HG03442 (cell line): ENCODE measurements at regions not wholly inside any gene's neighbourhood (a gene's known extent, or its start where the extent isn't known, plus 50 kb on each side); places are given as distances from the start of the nearest gene placed in this dataset.
A peak's percentile ranks its signal among the peaks of the same experiment; 100 is the strongest.
"Not testable (repeated sequence)": the region's sequence is repeated elsewhere in the genome, so short reads cannot be mapped to it uniquely, and the experiment has no call there.

Experiments
- ATAC-seq: cut with Tn5 transposase; IDR thresholded peaks from one replicate; pipeline ENCODE4 v1.9.1; 2021; ENCODE audit warnings: mild to moderate bottlenecking, moderate library complexity; ENCODE audit not compliant: unreplicated experiment

DNA sequence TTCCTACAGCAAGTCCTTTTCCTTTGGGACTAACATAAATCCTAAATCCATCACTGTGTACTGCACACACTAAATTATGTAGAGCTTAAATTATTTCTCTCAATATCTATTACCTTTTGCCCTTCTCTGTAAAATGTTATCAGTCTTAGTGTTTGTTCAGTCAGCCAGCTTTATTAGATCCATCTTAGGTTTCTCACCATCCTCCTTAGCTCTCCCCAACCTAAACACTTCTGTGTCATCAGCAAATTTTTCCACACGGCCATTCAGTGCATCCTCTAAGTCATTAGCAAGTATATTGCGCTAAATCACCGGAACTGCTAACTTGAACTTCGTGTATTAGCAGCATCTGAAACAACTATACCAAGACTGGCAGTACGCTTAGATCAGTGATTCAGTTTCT is 142.1 kb upstream of the ZNF438 start:
- no peak for ATAC-seq

DNA sequence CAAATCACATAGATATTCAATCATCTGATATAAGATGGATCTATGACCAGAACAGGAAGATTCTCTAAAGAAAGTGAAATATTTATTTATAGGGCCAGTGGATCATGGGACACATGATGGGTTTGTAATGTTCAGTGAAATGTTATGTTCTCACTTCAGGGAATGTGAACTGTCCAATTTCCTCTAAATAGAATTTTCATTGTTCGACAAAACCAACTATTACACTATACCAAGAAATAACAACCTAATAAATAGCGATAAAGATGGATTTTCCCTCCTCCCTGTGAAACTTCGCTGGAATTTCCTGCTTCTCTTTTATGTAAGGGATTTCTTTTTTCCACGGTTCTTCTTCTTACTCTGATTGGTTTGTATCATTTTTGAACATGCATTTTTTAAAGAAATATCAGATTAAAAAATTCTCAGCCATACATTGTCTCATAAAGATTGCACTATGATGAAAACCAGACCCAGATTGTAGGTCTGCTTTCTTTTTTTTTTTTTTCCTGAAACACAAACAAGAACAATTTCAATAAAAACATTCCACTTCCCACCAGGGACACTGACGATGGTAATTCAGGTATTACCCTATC is 139.8 kb upstream of the ZEB1 start:
- ATAC-seq = no peak

DNA sequence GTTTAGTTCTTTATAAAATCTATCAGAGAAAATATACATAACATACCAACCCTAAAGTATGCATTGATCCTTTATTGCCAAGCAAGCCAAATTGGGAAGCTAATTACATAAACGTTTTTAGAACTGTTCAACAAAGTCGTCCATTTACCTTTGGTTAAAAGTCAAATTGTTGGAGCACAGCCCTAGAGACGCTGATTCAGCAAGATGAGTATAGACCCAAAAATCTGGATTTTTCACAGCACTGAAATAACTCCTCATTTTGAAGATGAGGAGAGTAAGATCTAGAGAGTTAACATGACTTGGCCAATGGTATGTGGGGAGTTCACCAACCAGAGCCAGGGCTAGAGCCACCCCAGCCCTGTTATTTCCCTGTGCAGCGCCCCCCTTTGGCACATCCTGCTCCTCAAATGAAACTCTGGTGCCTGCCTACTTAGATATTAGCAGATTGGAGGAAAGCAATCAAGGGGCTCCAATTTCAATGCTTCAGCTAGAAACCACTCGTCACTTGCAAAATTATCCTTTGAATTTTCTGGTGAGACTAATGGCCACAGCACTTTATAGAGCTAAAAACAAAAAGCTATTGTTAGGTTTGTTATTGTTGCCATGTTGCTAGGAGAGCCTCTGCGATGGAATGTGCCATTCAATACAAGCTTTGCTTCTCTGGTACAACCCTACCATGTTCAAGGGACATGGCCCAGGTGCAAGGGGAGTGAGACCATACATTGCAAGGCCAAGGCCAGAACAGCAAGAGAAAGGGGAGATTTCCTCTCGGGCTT is 132.6 kb upstream of the ZEB1 start:
- ATAC-seq = no peak

DNA sequence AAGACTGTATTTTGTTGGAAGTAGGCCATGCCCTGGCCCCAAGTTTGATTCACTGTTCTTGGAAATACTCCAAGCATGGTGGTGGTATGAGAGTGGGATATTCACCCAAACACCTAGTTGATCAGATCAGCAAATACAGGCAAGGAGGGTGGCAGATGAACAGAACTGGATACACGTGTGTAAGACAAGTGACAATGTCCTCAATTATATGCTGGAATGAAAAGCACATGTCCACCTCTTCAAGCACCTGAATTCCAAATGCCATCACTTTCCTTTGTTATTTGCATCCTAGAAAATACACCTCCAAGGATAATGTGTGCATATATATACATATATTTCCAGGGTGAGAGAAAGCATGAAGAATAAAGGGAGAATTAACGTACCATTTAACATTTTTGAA is 131.8 kb upstream of the ZEB1 start:
- no peak for ATAC-seq

DNA sequence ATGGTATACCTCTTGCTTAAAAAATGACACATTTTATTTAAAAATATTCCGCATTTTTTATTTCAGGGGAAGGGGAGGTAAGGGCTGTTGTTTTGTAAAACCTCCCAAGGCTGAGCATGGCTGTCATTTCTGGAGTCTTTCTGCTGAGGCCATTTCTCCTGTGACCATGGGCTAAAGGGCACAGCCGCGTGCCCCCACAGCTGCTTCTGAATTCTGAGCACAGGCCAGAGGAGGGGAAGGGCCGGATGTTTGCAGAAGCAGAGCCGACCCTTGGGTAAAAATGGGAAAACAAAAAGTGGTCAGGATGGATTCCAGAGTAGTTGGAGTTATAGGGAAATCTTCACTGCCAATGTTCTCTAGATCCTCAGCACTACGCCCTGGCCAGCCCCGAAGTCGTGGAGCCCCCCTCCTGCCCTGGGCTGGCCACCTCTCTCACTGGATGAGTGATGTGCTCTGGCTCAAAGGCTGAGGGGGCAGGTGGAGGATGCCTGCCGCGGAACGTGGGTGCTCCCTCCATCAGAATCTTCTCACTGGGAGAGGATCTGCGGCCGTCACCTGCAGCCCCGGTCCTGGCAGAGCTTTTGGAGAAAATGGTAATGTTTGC is 131.3 kb upstream of the ZEB1 start:
- no peak for ATAC-seq

DNA sequence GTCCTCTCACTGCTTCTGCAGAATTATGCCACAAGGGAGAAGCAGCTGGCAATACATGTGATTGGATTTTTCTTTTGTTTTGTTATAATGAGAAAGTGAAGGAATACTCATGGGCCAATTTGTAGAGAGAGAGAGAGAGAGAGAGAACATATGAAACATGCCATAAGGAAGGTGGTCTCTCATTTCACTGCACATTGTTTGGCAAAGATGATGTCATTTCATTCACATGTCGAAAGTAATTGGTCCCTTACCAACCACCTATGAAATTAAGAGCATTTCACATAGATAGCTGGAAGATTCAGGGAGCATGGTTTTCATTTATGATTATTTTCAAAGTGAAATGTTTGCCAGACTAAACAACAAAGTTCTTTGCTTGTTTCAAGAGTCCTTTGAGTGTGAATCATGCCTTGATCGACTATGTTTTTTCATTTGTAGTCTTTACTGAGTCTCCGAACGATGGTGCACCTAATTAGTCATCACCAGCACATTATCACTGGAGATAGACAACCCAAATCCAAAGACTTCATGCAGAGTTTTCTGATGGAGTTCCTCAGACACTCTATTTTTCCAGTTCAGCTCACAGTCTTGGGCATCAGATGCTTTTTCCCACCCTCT is 130.1 kb upstream of the ZEB1 start:
- no peak for ATAC-seq

DNA sequence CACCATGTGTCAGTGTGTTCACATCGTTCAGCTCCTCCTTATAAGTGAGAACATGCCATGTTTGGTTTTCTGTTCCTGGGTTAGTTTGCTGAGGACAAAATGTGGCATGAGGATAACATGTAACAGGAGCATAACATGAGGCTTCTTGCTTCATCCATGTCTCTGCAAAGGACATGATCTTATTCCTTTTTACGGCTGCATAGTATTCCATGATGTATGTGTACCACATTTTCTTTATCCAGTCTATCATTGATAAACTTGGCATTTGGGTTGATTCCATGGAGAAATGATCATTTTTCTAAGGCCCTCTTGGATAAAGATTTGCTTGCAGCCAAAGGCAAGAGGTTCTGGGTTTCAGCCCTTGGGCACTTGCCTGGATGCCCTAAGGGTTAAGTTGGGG is 128.5 kb upstream of the ZEB1 start:
- ATAC-seq = no peak

DNA sequence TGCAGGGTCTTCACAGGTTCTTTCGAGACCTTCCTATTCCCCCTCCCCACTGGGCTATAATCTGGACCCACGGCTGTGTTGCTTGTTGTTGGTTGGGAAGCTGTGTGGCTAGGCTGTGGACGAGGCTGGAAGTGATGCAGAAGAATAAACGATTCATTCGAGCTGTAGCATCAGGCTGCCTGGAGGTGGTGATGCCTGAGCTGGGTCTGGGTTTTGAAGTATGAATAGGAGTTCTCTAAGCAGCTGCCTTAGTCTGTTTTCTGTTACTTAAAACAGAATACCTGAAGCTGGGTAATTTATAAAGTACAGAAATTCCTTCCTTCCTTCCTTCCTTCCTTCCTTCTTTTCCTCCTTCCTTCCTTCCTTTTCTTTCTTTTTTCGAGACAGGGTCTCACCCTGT is 126.5 kb upstream of the ZEB1 start:
- no peak for ATAC-seq

DNA sequence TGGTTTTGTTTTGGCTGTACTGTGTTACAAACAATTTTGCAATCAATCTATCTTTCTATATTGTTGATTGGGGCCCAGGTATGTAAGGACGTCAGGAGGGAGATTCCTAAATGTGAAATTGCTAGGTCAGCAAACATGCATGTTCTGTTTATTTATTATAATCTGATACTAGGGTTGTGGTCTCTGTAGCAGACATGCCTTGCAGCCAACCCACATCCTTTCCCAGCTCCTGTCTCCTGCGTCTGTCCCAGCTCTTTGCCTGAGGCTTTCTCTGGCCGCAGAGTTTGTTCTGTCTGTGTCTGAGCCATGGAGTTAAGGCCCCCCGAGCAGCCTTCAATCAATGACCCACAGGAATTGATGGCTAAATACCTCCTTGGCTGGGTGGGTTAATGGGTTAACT is 124.0 kb upstream of the ZEB1 start:
- no peak for ATAC-seq

DNA sequence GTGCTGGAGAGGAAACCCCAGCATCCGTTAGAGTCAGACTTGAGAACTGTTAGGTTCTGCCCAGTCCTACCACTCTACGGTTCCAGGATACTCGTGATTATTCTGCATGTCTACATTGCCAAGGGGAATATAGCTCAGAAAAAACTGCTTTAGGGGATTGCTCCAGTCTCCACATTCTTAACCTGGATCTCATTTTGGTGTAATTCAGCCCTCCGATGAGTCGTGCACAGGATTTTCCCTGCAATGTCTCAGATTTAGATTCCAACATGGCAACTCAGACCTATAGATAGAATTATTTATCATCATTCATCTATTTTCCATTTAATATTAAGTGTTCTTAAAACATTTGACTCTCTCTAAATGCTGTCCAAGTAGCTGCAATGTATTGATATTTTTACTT is 121.1 kb upstream of the ZEB1 start:
- no peak for ATAC-seq

DNA sequence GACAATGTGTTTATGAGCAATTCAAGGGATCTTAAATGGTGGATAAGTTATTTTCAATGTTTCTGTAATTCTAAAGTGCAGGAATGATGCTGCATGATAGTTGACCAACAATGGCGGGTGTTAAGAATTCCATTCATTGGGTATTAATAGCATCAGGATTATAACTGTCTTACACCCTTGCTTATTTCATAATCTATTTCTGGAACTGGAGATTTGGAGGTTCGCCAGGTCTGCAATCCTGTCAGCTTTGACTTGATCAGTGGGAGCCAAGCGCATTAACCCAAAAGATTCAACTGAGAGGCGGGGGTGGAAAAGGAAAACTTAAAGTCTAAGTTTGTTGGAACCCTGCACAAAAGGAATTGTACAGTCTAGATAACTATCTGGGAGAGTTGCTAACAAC is 114.9 kb upstream of the ZEB1 start:
- no peak for ATAC-seq

DNA sequence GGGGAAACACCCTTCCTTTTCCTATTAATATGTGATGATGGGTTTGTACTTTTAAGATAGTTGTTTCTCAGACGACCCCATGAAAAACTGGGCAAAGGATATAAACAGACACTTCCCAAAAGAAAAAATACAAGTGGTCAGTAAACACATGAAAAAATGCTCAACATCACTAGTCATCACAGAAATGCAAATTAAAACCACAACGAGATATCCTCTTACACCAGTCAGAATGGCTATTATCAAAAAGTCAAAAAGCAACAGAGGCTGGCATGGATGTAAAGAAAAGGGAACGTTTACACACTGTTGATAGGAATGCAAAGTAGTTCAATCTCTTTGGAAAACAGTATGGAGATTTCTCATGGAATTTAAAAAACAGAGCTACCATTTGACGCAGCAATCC is 111.4 kb upstream of the ZEB1 start:
- no peak for ATAC-seq

DNA sequence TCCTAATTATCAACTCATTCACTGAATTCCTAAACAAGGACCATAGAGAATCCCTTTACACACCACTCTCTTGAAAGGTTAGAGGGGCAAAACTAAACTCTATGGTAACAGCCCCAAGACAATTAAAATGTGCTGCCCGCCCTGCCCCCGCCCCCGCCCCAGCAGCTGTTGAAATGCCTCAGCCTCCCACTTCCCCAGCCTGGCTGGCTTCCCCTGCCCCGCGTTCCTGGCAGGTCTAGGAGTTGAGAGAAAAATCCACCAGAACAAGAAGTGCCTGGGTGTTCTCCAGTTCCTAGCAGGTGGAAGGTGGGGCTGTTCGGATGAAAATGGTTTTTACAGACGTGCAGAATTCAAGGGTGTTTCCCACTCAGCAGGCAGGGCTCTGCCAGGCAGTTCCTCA is 109.5 kb upstream of the ZEB1 start:
- ATAC-seq = no peak

DNA sequence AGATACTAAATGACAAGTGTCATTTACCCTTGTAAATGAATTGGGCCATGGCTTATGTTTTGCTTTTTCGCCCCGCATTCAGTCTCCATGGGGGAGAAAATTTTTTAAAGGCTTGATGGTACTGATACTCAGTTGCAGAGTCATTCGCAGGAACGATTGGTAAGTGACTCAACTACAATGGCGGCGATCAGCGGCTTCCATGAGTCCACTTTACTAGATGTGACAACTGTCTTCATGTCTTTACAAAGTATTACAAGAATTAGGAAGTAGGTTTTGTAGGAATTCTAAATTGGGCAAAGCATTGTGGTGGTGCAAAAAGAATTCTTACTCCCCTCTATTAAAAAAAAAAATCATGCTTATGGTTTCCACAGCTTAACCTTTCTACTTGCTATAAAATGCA is 108.8 kb upstream of the ZEB1 start:
- ATAC-seq = no peak

DNA sequence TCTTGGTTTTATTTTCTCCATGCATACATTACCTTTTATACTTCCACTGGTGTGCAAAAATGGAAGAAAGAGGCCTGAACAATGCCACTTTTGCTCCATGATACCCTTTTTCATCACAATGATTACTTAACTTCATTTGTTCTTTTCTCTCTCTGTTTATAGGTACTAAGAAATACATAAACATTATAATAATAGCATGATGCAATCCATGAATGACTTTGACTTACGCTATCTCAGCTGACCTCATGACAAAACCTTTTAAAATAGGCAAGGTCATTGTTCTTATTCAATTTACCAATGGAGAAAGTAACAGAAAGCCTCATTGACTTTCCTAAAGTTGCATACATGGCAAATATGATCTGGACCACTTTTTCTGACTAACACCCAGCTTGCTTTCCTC is 105.1 kb upstream of the ZEB1 start:
- ATAC-seq = no peak

DNA sequence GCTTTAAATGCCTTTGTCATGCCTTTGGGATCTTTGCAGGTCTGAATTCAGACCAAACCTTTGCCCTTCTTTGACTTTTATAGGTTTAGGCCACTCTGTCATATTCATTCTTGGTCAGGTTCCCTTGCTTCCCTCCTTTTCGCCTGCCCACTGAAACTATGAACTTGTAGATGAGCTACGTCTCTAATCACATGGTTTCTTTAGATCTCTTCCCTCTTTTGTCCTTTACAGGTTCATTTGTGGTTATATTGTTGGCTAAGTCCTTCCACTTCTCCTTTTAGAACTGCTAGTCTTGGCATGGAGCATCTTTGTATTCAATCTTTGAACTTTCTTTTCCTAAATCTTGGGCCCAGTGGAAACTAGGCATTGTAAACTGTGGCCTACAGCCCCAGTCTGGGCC is 104.0 kb upstream of the ZEB1 start:
- no peak for ATAC-seq

DNA sequence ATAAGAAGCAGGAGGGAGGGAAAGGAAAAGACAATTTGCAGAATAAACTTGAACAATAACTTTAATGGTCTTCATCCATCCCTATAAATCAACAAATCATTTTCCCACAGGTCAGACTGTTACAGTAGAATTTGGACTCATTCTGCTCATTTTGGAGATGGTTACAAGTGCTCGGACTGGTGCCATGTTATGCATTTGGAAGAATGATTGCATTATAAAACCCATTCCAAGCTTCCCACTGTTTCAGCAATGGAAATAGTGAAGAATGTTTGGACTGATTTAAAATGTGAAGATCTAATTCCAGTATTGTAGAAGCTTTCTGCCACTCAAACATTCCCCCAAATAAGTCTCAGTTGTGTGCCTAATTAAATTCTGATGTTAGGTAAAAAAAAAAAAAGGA is 99.7 kb upstream of the ZEB1 start:
- ATAC-seq = no peak

DNA sequence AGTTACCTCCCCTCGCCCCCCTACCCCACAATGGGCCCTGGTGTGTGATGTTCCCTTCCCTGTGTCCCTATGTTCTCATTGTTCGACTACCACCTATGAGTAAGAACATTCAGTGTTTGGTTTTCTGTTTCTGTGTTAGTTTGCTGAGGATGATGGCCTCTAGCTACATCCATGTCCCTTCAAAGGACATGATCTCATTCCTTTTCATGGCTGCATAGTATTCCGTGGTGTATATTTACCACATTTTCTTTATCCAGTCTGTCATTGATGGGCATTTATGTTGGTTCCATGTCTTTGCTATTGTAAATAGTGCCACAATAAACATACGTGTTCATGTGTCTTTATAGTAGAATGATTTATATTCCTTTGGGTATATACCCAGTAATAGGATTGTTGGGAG is 90.2 kb upstream of the ZEB1 start:
- ATAC-seq = not testable (repeated sequence)

DNA sequence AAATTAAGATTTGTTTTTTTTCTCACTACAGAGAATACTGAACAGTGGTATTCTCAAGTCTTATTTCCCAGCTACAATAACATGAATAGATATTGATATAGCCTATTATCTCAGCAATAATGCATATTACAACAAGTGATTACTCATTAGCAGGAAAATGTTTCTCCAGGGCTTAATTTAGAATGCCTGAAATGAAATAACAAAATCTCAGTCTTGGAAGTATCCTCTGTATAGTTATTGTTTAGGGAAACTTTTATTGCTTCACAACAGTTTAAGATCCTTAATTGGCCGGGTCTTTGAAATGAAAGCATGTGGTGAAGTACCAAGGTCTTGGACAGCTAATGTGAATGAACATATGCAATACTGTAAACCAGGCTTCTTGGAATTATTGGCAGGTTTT is 79.1 kb upstream of the ZEB1 start:
- ATAC-seq = no peak

DNA sequence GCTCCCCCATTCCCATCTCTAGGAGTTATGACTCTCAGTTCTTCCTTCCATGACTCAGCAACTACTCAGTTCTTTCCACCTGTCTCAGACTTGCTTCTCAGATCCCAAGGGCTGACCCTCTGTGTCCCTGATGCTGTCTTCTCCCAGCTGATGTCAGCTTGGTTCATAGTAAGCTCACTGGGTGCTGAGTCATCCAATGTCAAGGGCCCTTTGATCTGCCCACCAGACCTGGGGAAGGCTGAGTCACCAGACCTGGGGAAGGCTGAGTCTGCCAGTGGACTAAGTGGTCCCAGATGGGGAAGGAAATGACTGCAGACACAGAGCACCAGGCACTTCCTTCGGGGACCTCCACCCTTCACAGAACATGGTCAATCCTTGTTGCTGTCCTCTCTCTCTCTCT is 76.1 kb upstream of the ZEB1 start:
- ATAC-seq = peak; percentile 88

DNA sequence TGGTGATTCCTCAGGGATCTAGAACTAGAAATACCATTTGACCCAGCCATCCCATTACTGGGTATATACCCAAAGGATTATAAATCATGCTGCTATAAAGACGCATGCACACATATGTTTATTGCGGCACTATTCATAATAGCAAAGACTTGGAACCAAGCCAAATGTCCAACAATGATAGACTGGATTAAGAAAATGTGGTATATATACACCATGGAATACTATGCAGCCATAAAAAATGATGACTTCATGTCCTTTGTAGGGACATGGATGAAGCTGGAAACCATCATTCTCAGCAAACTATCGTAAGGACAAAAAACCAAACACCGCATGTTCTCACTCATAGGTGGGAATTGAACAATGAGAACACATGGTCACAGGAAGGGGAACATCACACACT is 67.9 kb upstream of the ZEB1 start:
- not testable (repeated sequence) for ATAC-seq

DNA sequence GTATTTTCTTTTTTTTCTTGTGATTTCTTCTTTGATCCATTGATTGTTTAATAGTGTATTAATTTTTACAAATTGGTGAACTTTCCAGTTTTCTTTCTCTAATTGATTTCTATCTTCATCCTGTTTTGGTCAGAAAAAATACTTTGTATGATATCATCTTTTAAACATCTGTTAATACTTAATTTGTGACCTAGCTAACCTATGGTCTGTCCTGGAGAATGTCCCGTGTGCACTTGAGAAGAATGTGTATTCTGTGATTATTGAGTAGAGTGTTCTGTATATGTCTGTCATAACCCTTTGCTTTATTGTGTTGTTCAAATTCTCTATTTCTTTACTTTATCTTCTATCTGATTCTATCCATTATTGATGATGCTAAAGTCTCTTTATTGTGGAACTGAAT is 65.8 kb upstream of the ZEB1 start:
- no peak for ATAC-seq
